MCF 10A (cell line): ENCODE measurements at regions not wholly inside any gene's neighbourhood (a gene's known extent, or its start where the extent isn't known, plus 50 kb on each side); places are given as distances from the start of the nearest gene placed in this dataset.

Source experiments
- BruUV-seq: library from RNA; stranded (reverse); fragments of 400-500 nt; replicated peaks from 2 replicates; lab custom pipeline; 2021; lab: Mats Ljungman, UMichigan
- CTCF ChIA-PET: fragments of 300-600 bp; sonication (Branson Sonifier 250); formaldehyde crosslinking; extraction: SDS; loops from one replicate; lab custom pipeline; 2021; ENCODE audit warnings: antibody characterized with exemption, inconsistent platforms; lab: Yijun Ruan, JAX
- POLR2A ChIA-PET: fragments of 300-600, 350-650 bp; sonication (Branson Sonifier 250); formaldehyde crosslinking; extraction: SDS; loops from one replicate; lab custom pipeline; 2020; ENCODE audit warnings: antibody characterized with exemption, inconsistent platforms; lab: Yijun Ruan, JAX
- DNase-seq: peaks from one replicate; pipeline ENCODE4 v3.0.0-alpha.2; 2018; ENCODE audit not compliant: unreplicated experiment
- H3K27ac Mint-ChIP-seq: one replicate; pipeline ENCODE4 v1.8.0; 2022; ENCODE audit warnings: mild to moderate bottlenecking, low read depth, mixed read lengths; ENCODE audit not compliant: unreplicated experiment
- H3K27me3 Mint-ChIP-seq: one replicate; pipeline ENCODE4 v1.8.0; 2022; ENCODE audit warnings: mixed read lengths; ENCODE audit not compliant: insufficient read depth, unreplicated experiment
- H3K36me3 Mint-ChIP-seq: one replicate; pipeline ENCODE4 v1.8.0; 2022; ENCODE audit warnings: mild to moderate bottlenecking, moderate library complexity, mixed read lengths; ENCODE audit not compliant: insufficient read depth, unreplicated experiment
- H3K4me1 Mint-ChIP-seq: one replicate; pipeline ENCODE4 v1.8.0; 2022; ENCODE audit warnings: mixed read lengths; ENCODE audit not compliant: insufficient read depth, unreplicated experiment
- H3K4me3 Mint-ChIP-seq: one replicate; pipeline ENCODE4 v1.8.0; 2022; ENCODE audit warnings: mild to moderate bottlenecking, moderate library complexity, mixed read lengths; ENCODE audit not compliant: unreplicated experiment
- H3K9me3 Mint-ChIP-seq: one replicate; pipeline ENCODE4 v1.8.0; 2022; ENCODE audit warnings: mixed read lengths; ENCODE audit not compliant: unreplicated experiment
- CTCF ChIP-seq: fragments of 200-600 bp; IDR thresholded peaks from one replicate; pipeline ENCODE4 v1.8.0; 2022; ENCODE audit warnings: antibody characterized with exemption, mild to moderate bottlenecking; ENCODE audit not compliant: unreplicated experiment
- intact Hi-C: fragments of 100-400 bp; cut with micrococcal nuclease; formaldehyde crosslinking; loops from 2 replicates; pipeline ENCODE4 v1.14.1; 2022

GRCh38 chr7:38123494-38123893 lies 54.6 kb upstream of the STARD3NL start:
- POLR2A ChIA-PET = no interaction called here
- Mint-ChIP-seq H3K36me3 (no peaks in the 10 kb centered on the region), H3K27ac (no peak overlapping the region)

GRCh38 chr7:38127216-38128207 lies 50.5 kb upstream of the STARD3NL start:
- Mint-ChIP-seq H3K4me3 (no peak overlapping the region), H3K27me3 (peaks cover 57% of the 10 kb centered on the region), H3K9me3 (no peaks in the 10 kb centered on the region), H3K4me1 (no peaks in the 10 kb centered on the region), H3K36me3 (no peaks in the 10 kb centered on the region), H3K27ac (no peak overlapping the region)
- no peak for TF ChIP-seq CTCF
- POLR2A ChIA-PET = interaction anchor here (0.7 to 1.0 kb wide), 2 partner anchors 9 to 26 kb away, joined by 3 to 4 read pairs; no protein-coding TSS in a partner anchor
- BruUV-seq = no TSS peak
- CTCF ChIA-PET = interaction anchor here (1.0 to 1.7 kb wide), 5 partner anchors 19 to 95 kb away, joined by 3 to 8 read pairs (median 4); no protein-coding TSS in a partner anchor
- DNase-seq = no peak
- intact Hi-C loops = no loop called here

More at GRCh38 chr7:38123494-38123893, 54.6 kb upstream of the STARD3NL start:
- H3K4me1 Mint-ChIP-seq = no peaks in the 10 kb centered on the region
- H3K27me3 Mint-ChIP-seq = peaks cover 53% of the 10 kb centered on the region
- no peak for DNase-seq
- H3K9me3 Mint-ChIP-seq = peaks cover 6% of the 10 kb centered on the region
- CTCF ChIA-PET = interaction anchor here (1.0 kb wide), 1 partner anchor 92 kb away, joined by 3 read pairs; no protein-coding TSS in a partner anchor
- intact Hi-C loops = no loop called here
- no peak for TF ChIP-seq CTCF
- no peak overlapping the region for H3K4me3 Mint-ChIP-seq
- BruUV-seq = no TSS peak
